ENCODE measurements at regions not wholly inside any gene's neighbourhood (a gene's known extent, or its start where the extent isn't known, plus 50 kb on each side); places are given as distances from the start of the nearest gene placed in this dataset.

DNA sequence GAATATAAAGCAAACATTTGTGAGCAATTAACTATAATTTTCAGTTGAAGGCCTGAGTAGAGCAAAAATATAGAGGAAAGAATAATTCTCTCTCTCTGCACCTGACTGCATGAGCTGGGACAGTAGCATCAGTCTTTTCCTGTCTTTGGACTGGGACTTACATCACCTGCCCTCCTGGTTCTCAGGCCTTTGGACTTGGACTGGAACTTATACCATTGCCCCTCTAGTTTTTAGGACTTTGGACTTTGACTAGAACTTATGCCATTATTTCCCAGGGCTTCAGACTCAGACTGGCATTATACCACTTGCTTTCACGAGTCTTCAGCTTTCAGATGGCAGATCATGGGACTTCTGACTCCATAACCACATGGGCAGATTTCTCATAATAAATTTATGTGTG is 81.0 kb upstream of the SLC25A13 start:
- Histone ChIP-seq H3K36me3 (no peaks in the 10 kb centered on the region), H2AFZ (replicated peaks) (no peak overlapping the region)

DNA sequence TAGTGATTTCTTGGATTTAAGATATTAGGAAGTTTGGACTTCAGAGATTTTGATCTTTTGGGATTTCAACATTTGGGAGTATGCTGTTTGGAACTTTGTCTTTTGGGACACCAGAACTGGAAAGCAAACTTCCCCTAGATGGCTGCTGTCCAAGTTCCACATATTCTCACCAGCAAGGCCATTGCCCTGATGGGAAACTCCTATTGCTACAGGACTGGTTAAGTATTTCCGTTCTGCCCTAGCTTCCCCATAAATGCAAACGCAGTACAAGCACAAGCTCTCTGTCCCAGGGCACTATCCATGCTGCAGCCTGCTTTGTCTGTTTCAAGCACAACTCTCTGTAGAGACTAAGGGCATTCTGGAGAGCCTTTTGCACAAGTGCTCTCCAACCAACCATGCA is 79.3 kb upstream of the SLC25A13 start:
- no peak overlapping the region for H3K4me3 Mint-ChIP-seq
- no peak overlapping the region for H3K4me3 ChIP-seq
- no peaks in the 10 kb centered on the region for H3F3A ChIP-seq (ENCODE audit: low read depth)
- H3K9me3 ChIP-seq (ENCODE audit: low read depth) = no peaks in the 10 kb centered on the region
- H3K79me2 ChIP-seq (ENCODE audit: low read depth) = no peaks in the 10 kb centered on the region
- H3K36me3 ChIP-seq = no peaks in the 10 kb centered on the region
- H3K36me3 Mint-ChIP-seq = no peaks in the 10 kb centered on the region
- peaks cover 5% of the 10 kb centered on the region for H3K27me3 Mint-ChIP-seq (ENCODE audit: insufficient read depth, low read depth)
- H4K20me1 ChIP-seq (ENCODE audit: low read depth) = no peaks in the 10 kb centered on the region
- H3K4me1 Mint-ChIP-seq = no peaks in the 10 kb centered on the region
- no peaks in the 10 kb centered on the region for H3K27me3 ChIP-seq
- no peak overlapping the region for H3K27ac Mint-ChIP-seq
- no peak overlapping the region for H2AFZ ChIP-seq (replicated peaks)
- peak; percentile 28 for DNase-seq (ENCODE audit: low spot score)
- H3K9me3 Mint-ChIP-seq = no peaks in the 10 kb centered on the region
- no peak overlapping the region for H3K4me2 ChIP-seq
- H3K9ac ChIP-seq = no peak overlapping the region
- no peak overlapping the region for H3K27ac ChIP-seq
- no peak for TF ChIP-seq EZH2phosphoT487 (IDR thresholded peaks at IDR 0.05)
- no peak for TF ChIP-seq EZH2 (IDR thresholded peaks at IDR 0.05)
- H3K4me1 ChIP-seq = no peaks in the 10 kb centered on the region

More for the DNA sequence above, 81.0 kb upstream of the SLC25A13 start:
- no peak overlapping the region for H3K27ac ChIP-seq
- TF ChIP-seq EZH2 (IDR thresholded peaks at IDR 0.05) = no peak
- TF ChIP-seq CTCF (IDR thresholded peaks at IDR 0.05) = no peak
- TF ChIP-seq EZH2phosphoT487 (IDR thresholded peaks at IDR 0.05) = no peak
- no peaks in the 10 kb centered on the region for H3K79me2 ChIP-seq (ENCODE audit: low read depth)
- no peaks in the 10 kb centered on the region for H3K9me3 ChIP-seq (ENCODE audit: low read depth)
- H3K4me1 Mint-ChIP-seq = no peaks in the 10 kb centered on the region
- no peaks in the 10 kb centered on the region for H3F3A ChIP-seq (ENCODE audit: low read depth)
- no peaks in the 10 kb centered on the region for H3K9me3 Mint-ChIP-seq
- H3K27me3 ChIP-seq = no peaks in the 10 kb centered on the region
- no peak overlapping the region for H3K4me2 ChIP-seq
- no peak overlapping the region for H3K4me3 ChIP-seq
- H4K20me1 ChIP-seq (ENCODE audit: low read depth) = no peaks in the 10 kb centered on the region
- H3K4me1 ChIP-seq = no peaks in the 10 kb centered on the region
- H3K4me3 Mint-ChIP-seq = no peak overlapping the region
- no peak overlapping the region for H3K9ac ChIP-seq
- no peak overlapping the region for H3K27ac Mint-ChIP-seq
- peaks cover 4% of the 10 kb centered on the region for H3K27me3 Mint-ChIP-seq (ENCODE audit: insufficient read depth, low read depth)
- no peak for DNase-seq (ENCODE audit: low spot score)
- no peaks in the 10 kb centered on the region for H3K36me3 Mint-ChIP-seq

DNA sequence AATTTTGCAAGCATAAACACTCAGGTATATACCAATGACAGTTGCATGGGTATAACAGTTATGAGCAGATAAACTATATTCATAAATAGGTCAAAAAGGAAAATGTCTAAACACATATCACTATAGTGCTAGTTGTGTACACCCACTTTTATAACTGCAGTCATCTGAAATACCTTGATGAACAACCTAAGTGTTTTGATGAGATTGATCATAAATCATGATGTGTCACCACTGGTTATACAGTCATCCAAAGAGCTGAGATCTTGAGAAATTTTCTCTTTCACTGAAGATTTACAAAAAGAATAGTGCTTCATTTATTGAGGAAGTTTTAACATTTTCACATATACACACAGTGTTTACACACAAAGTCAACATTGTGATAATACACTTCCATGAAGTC is 78.6 kb upstream of the SLC25A13 start:
- no peaks in the 10 kb centered on the region for H3K4me1 Mint-ChIP-seq
- TF ChIP-seq CTCF (IDR thresholded peaks at IDR 0.05) (no peak), EZH2 (IDR thresholded peaks at IDR 0.05) (no peak), EZH2phosphoT487 (IDR thresholded peaks at IDR 0.05) (no peak)
- H3K9me3 Mint-ChIP-seq = no peaks in the 10 kb centered on the region
- H3K4me3 ChIP-seq = no peak overlapping the region
- no peaks in the 10 kb centered on the region for H4K20me1 ChIP-seq (ENCODE audit: low read depth)
- H3K27ac ChIP-seq = no peak overlapping the region
- DNase-seq (ENCODE audit: low spot score) = no peak
- H3K27ac Mint-ChIP-seq = no peak overlapping the region
- no peak overlapping the region for H3K4me3 Mint-ChIP-seq
- H3F3A ChIP-seq (ENCODE audit: low read depth) = no peaks in the 10 kb centered on the region
- peaks cover 6% of the 10 kb centered on the region for H3K27me3 Mint-ChIP-seq (ENCODE audit: insufficient read depth, low read depth)
- no peaks in the 10 kb centered on the region for H3K79me2 ChIP-seq (ENCODE audit: low read depth)
- H3K4me2 ChIP-seq = no peak overlapping the region
- H3K36me3 ChIP-seq = no peaks in the 10 kb centered on the region
- H3K36me3 Mint-ChIP-seq = no peaks in the 10 kb centered on the region
- no peaks in the 10 kb centered on the region for H3K9me3 ChIP-seq (ENCODE audit: low read depth)
- no peak overlapping the region for H3K9ac ChIP-seq
- no peaks in the 10 kb centered on the region for H3K27me3 ChIP-seq
- no peaks in the 10 kb centered on the region for H3K4me1 ChIP-seq
- no peak overlapping the region for H2AFZ ChIP-seq (replicated peaks)

DNA sequence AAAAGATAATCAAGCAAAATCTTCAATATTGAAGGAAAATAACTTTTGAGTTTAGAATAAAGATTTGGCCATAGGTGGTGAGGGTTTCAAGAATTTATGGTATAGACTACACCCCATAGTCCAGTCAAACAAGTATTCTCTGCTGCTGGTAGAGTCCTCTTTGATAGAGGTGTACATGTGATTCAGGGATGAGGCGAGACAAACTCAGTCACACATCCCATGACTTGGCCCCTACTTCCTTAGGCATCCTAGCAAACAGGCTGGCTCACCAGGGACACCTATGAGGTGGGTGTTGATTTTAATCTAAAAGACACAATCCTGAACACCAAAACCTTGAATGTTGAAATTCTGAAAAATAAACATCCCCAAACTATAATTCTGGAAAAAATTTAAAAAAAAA is 78.1 kb upstream of the SLC25A13 start:
- Histone ChIP-seq H2AFZ (replicated peaks) (no peak overlapping the region), H3K9ac (no peak overlapping the region), H3K27me3 (no peaks in the 10 kb centered on the region), H3K79me2 (ENCODE audit: low read depth) (no peaks in the 10 kb centered on the region), H3K4me3 (no peak overlapping the region), H3K4me1 (no peaks in the 10 kb centered on the region), H3K27ac (no peak overlapping the region), H3K9me3 (ENCODE audit: low read depth) (no peaks in the 10 kb centered on the region), H3F3A (ENCODE audit: low read depth) (no peaks in the 10 kb centered on the region), H4K20me1 (ENCODE audit: low read depth) (no peaks in the 10 kb centered on the region), H3K4me2 (no peak overlapping the region), H3K36me3 (no peaks in the 10 kb centered on the region)
- Mint-ChIP-seq H3K4me3 (no peak overlapping the region), H3K27me3 (ENCODE audit: insufficient read depth, low read depth) (peaks cover 6% of the 10 kb centered on the region), H3K36me3 (no peaks in the 10 kb centered on the region), H3K4me1 (no peaks in the 10 kb centered on the region), H3K27ac (no peak overlapping the region), H3K9me3 (no peaks in the 10 kb centered on the region)
- no peak for DNase-seq (ENCODE audit: low spot score)
- no peak for TF ChIP-seq EZH2 (IDR thresholded peaks at IDR 0.05)
- no peak for TF ChIP-seq CTCF (IDR thresholded peaks at IDR 0.05)
- no peak for TF ChIP-seq EZH2phosphoT487 (IDR thresholded peaks at IDR 0.05)

Measured in neural progenitor cell (in vitro differentiated cells).